MM.1S (cell line): ENCODE measurements at regions not wholly inside any gene's neighbourhood (a gene's known extent, or its start where the extent isn't known, plus 50 kb on each side); places are given as distances from the start of the nearest gene placed in this dataset.

ENCODE experiments used
- DNase-seq: peaks from one replicate; pipeline ENCODE4 v3.0.0-alpha.2; 2015
- H2AFZ ChIP-seq: fragments of 300-600 bp; sonication (generic); 2 replicates; pipeline ENCODE4 v1.6.0; 2016; ENCODE audit warnings: antibody characterized with exemption, low read length
- H3F3A ChIP-seq: fragments of 300-600 bp; sonication (generic); 2 replicates; pipeline ENCODE4 v1.6.1; 2016; ENCODE audit warnings: mild to moderate bottlenecking, antibody characterized with exemption, low read length, moderate library complexity, mixed read lengths; ENCODE audit not compliant: insufficient read depth
- H3K27ac ChIP-seq: fragments of 300-600 bp; sonication (generic); 2 replicates; pipeline ENCODE4 v1.5.1; 2016; ENCODE audit warnings: mild to moderate bottlenecking, low read length
- H3K27me3 ChIP-seq: fragments of 300-600 bp; sonication (generic); replicated peaks from 2 replicates; pipeline ENCODE4 v1.6.0; 2016; ENCODE audit warnings: low read length; ENCODE audit not compliant: insufficient read depth
- H3K36me3 ChIP-seq: fragments of 300-600 bp; sonication (generic); replicated peaks from 2 replicates; pipeline ENCODE4 v1.6.1; 2016; ENCODE audit warnings: mild to moderate bottlenecking, low read length, mixed read lengths; ENCODE audit not compliant: insufficient read depth
- H3K4me1 ChIP-seq: fragments of 300-600 bp; sonication (generic); 2 replicates; pipeline ENCODE4 v1.6.1; 2016; ENCODE audit warnings: low read length, mixed read lengths
- H3K4me2 ChIP-seq: fragments of 300-600 bp; sonication (generic); 2 replicates; pipeline ENCODE4 v1.6.0; 2016; ENCODE audit warnings: low read depth, low read length
- H3K4me3 ChIP-seq: fragments of 300-600 bp; sonication (generic); 2 replicates; pipeline ENCODE4 v1.5.1; 2016; ENCODE audit warnings: low read length, mixed read lengths
- H3K79me2 ChIP-seq: fragments of 300-600 bp; sonication (generic); 2 replicates; pipeline ENCODE4 v1.6.1; 2016; ENCODE audit warnings: mixed run types, low read length, mixed read lengths
- H3K9ac ChIP-seq: fragments of 300-600 bp; sonication (generic); 2 replicates; pipeline ENCODE4 v1.6.1; 2016; ENCODE audit warnings: low read length, mixed read lengths
- H3K9me2 ChIP-seq: fragments of 300-600 bp; sonication (generic); replicated peaks from 2 replicates; pipeline ENCODE4 v1.6.1; 2016; ENCODE audit warnings: mild to moderate bottlenecking, low read length, mixed read lengths; ENCODE audit not compliant: insufficient read depth
- H3K9me3 ChIP-seq: fragments of 300-600 bp; sonication (generic); replicated peaks from 2 replicates; pipeline ENCODE4 v1.6.1; 2016; ENCODE audit warnings: mild to moderate bottlenecking, low read length, mixed read lengths; ENCODE audit not compliant: insufficient read depth
- H4K20me1 ChIP-seq: fragments of 300-600 bp; sonication (generic); 2 replicates; pipeline ENCODE4 v1.6.1; 2016; ENCODE audit warnings: mild to moderate bottlenecking, low read length, moderate library complexity, mixed read lengths; ENCODE audit not compliant: insufficient read depth
- CTCF ChIP-seq: fragments of 300-600 bp; sonication (generic); IDR thresholded peaks from 2 replicates; pipeline ENCODE4 v1.5.1; 2016; ENCODE audit warnings: antibody characterized with exemption, low read length, mixed read lengths
- EZH2 ChIP-seq: fragments of 300-600 bp; sonication (generic); optimal IDR thresholded peaks from 2 replicates; pipeline ENCODE3; 2017; ENCODE audit warnings: low read depth, mild to moderate bottlenecking, antibody characterized with exemption, low read length, mixed read lengths
- EZH2phosphoT487 ChIP-seq: fragments of 300-600 bp; sonication (generic); IDR thresholded peaks from 2 replicates; pipeline ENCODE4 v1.6.1; 2018; ENCODE audit warnings: antibody characterized with exemption, low read length

GRCh38 chr12:105850103-105850968 lies 288.4 kb downstream of the NUAK1 start:
- Histone ChIP-seq H3K36me3 (no peaks in the 10 kb centered on the region), H3K4me3 (no peak overlapping the region), H3K27ac (no peak overlapping the region), H3K27me3 (no peaks in the 10 kb centered on the region), H3K9ac (no peak overlapping the region), H2AFZ (no peak overlapping the region), H3K9me3 (no peaks in the 10 kb centered on the region), H3K4me2 (no peak overlapping the region), H3K4me1 (peaks cover 7% of the 10 kb centered on the region), H3K9me2 (no peaks in the 10 kb centered on the region), H3F3A (no peaks in the 10 kb centered on the region), H4K20me1 (no peaks in the 10 kb centered on the region), H3K79me2 (no peaks in the 10 kb centered on the region)
- DNase-seq: no peak
- TF ChIP-seq EZH2phosphoT487: no peak

- H3K4me2 ChIP-seq: peak overlapping the region; percentile 32; the same call in 1 of the 2 replicates
- peak; percentile 74 for DNase-seq
- H3K36me3 ChIP-seq: no peaks in the 10 kb centered on the region
- no peak for TF ChIP-seq CTCF
- no peak for TF ChIP-seq EZH2
- TF ChIP-seq EZH2phosphoT487: no peak
- peaks cover 7% of the 10 kb centered on the region for H3K4me1 ChIP-seq
- H3K9me2 ChIP-seq: no peaks in the 10 kb centered on the region
- no peaks in the 10 kb centered on the region for H3K27me3 ChIP-seq
- H3K79me2 ChIP-seq: no peaks in the 10 kb centered on the region
- no peaks in the 10 kb centered on the region for H3K9me3 ChIP-seq
- no peaks in the 10 kb centered on the region for H4K20me1 ChIP-seq
- H3K9ac ChIP-seq: no peak overlapping the region
- H3F3A ChIP-seq: no peaks in the 10 kb centered on the region
- no peak overlapping the region for H2AFZ ChIP-seq
- no peak overlapping the region; the same call in 1 of the 2 replicates for H3K4me3 ChIP-seq
- H3K27ac ChIP-seq: no peak overlapping the region
Measured at GRCh38 chr12:105852496-105852895, 286.3 kb downstream of the NUAK1 start.

- Histone ChIP-seq H3K9ac (no peak overlapping the region), H3K4me3 (no peak overlapping the region), H3F3A (no peaks in the 10 kb centered on the region), H2AFZ (no peak overlapping the region), H3K9me3 (no peaks in the 10 kb centered on the region), H3K36me3 (no peaks in the 10 kb centered on the region), H3K27me3 (no peaks in the 10 kb centered on the region), H3K4me2 (peak overlapping the region; percentile 32; the same call in 1 of the 2 replicates), H3K79me2 (no peaks in the 10 kb centered on the region), H4K20me1 (no peaks in the 10 kb centered on the region), H3K27ac (no peak overlapping the region), H3K4me1 (peaks cover 7% of the 10 kb centered on the region), H3K9me2 (no peaks in the 10 kb centered on the region)
- DNase-seq: no peak
- TF ChIP-seq CTCF (no peak), EZH2phosphoT487 (no peak), EZH2 (no peak)
Measured at GRCh38 chr12:105852951-105853350, 285.8 kb downstream of the NUAK1 start.

- no peak overlapping the region for H3K4me2 ChIP-seq
- H3K9me2 ChIP-seq: no peaks in the 10 kb centered on the region
- H3K4me1 ChIP-seq: peaks cover 7% of the 10 kb centered on the region
- H2AFZ ChIP-seq: no peak overlapping the region
- no peak for DNase-seq
- H3K36me3 ChIP-seq: no peaks in the 10 kb centered on the region
- H3K27me3 ChIP-seq: no peaks in the 10 kb centered on the region
- H3K9ac ChIP-seq: no peak overlapping the region
- H3K27ac ChIP-seq: no peak overlapping the region
- H3F3A ChIP-seq: no peaks in the 10 kb centered on the region
- no peaks in the 10 kb centered on the region for H3K79me2 ChIP-seq
- TF ChIP-seq EZH2 (no peak), EZH2phosphoT487 (no peak), CTCF (no peak)
- H3K4me3 ChIP-seq: no peak overlapping the region
- H3K9me3 ChIP-seq: no peaks in the 10 kb centered on the region
- H4K20me1 ChIP-seq: no peaks in the 10 kb centered on the region
Measured at GRCh38 chr12:105854071-105854470, 284.7 kb downstream of the NUAK1 start.
